SK-N-SH (cell line): ENCODE measurements at regions not wholly inside any gene's neighbourhood (a gene's known extent, or its start where the extent isn't known, plus 50 kb on each side); places are given as distances from the start of the nearest gene placed in this dataset.

Experiments
- CTCF ChIA-PET: fragments of 300-600, 350-600 bp; formaldehyde crosslinking; extraction: SDS; loops from one replicate; lab custom pipeline; 2021; lab: Yijun Ruan, JAX
- POLR2A ChIA-PET: fragments of 350-600 bp; sonication (Branson Sonifier 250); formaldehyde crosslinking; extraction: SDS; loops from one replicate; lab custom pipeline; 2020; ENCODE audit warnings: antibody characterized with exemption, inconsistent platforms; lab: Yijun Ruan, JAX
- DNase-seq: peaks from one replicate; pipeline ENCODE4 v3.0.0; 2012
- H2AFZ ChIP-seq: fragments of 200-600 bp; sonication (generic); 2 replicates; pipeline ENCODE4 v1.8.1; 2016; ENCODE audit warnings: antibody characterized with exemption, mild to moderate bottlenecking, low read depth
- H3F3A ChIP-seq: fragments of 200-600 bp; sonication (generic); replicated peaks from 2 replicates; pipeline ENCODE3; 2016; ENCODE audit warnings: antibody characterized with exemption, mild to moderate bottlenecking; ENCODE audit not compliant: insufficient read depth
- H3K27ac ChIP-seq, 2 experiments: fragments of 200-500 bp in 1 of 2; fragments of 200-600 bp in 1 of 2; sonication (Bioruptor generic) in 1 of 2; sonication (generic), shearing (Covaris generic) in 1 of 2; 2 replicates each; pipeline versions ENCODE4 v1.5.1 to v1.6.1; 2014 to 2016; ENCODE audit warnings: low read depth in 2 of 2, inconsistent platforms in 1 of 2, low read length in 1 of 2, mild to moderate bottlenecking in 1 of 2, mixed read lengths in 1 of 2
- H3K27me3 ChIP-seq: fragments of 200-600 bp; sonication (generic), shearing (Covaris generic); 2 replicates; pipeline ENCODE4 v1.6.1; 2016; ENCODE audit warnings: mixed run types; ENCODE audit not compliant: insufficient read depth
- H3K36me3 ChIP-seq, 2 experiments: fragments of 200-500 bp in 1 of 2; fragments of 200-600 bp in 1 of 2; sonication (Bioruptor generic) in 1 of 2; sonication (generic) in 1 of 2; replicated peaks in 1 of 2; 2 replicates each; pipeline versions ENCODE3 to v1.5.1; 2014 to 2016; ENCODE audit warnings: low read length in 1 of 2, mild to moderate bottlenecking in 1 of 2; ENCODE audit not compliant: insufficient read depth in 2 of 2, control insufficient read depth in 1 of 2
- H3K4me1 ChIP-seq, 2 experiments: fragments of 200-500 bp in 1 of 2; fragments of 200-600 bp in 1 of 2; sonication (Bioruptor generic) in 1 of 2; sonication (generic), shearing (Covaris generic) in 1 of 2; 2 replicates each; pipeline versions ENCODE4 v1.5.1 to v1.6.1; 2014 to 2016; ENCODE audit warnings: low read depth in 1 of 2, low read length in 1 of 2, mixed run types in 1 of 2; ENCODE audit not compliant: insufficient read depth in 2 of 2, control insufficient read depth in 1 of 2
- H3K4me2 ChIP-seq: fragments of 200-600 bp; sonication (generic), shearing (Covaris generic); 2 replicates; pipeline ENCODE4 v1.6.1; 2017; ENCODE audit warnings: mixed run types
- H3K4me3 ChIP-seq, 2 experiments: fragments of 200-500 bp in 1 of 2; fragments of 200-600 bp in 1 of 2; sonication (Bioruptor generic) in 1 of 2; sonication (generic), shearing (Covaris generic) in 1 of 2; 2 replicates each; pipeline versions ENCODE4 v1.5.1 to v1.8.1; 2014 to 2016; ENCODE audit warnings: low read depth in 2 of 2, inconsistent platforms in 1 of 2, low read length in 1 of 2, mild to moderate bottlenecking in 1 of 2, mixed read lengths in 1 of 2, moderate library complexity in 1 of 2
- H3K79me2 ChIP-seq: fragments of 200-600 bp; sonication (generic); 2 replicates; pipeline ENCODE4 v1.8.1; 2017; ENCODE audit warnings: mild to moderate bottlenecking; ENCODE audit not compliant: insufficient read depth
- H3K9ac ChIP-seq: fragments of 200-600 bp; sonication (generic); 2 replicates; pipeline ENCODE4 v1.6.1; 2017; ENCODE audit warnings: mixed run types
- H3K9me2 ChIP-seq: fragments of 200-600 bp; sonication (generic); 2 replicates; pipeline ENCODE4 v1.6.1; 2017; ENCODE audit warnings: mixed run types
- H3K9me3 ChIP-seq: fragments of 200-600 bp; sonication (generic); 2 replicates; pipeline ENCODE4 v1.6.1; 2017; ENCODE audit warnings: mixed run types, mild to moderate bottlenecking, moderate library complexity
- H4K20me1 ChIP-seq: fragments of 200-600 bp; sonication (generic); 2 replicates; pipeline ENCODE4 v1.6.1; 2017; ENCODE audit warnings: mild to moderate bottlenecking, mixed run types; ENCODE audit not compliant: insufficient read depth
- CHD2 ChIP-seq: fragments of 150-350 bp; IDR thresholded peaks from 2 replicates; pipeline ENCODE4 v1.6.1; 2018; ENCODE audit warnings: low read length; ENCODE audit not compliant: partially characterized antibody
- ELF1 ChIP-seq: IDR thresholded peaks from 2 replicates; pipeline ENCODE4 v1.4.0; 2012
- EP300 ChIP-seq, 2 experiments: IDR thresholded peaks; 2 replicates each; pipeline versions ENCODE4 v1.4.0 to v1.6.1; 2012; ENCODE audit warnings: borderline replicate concordance in 1 of 2, low read depth in 1 of 2, low read length in 1 of 2
- EZH2phosphoT487 ChIP-seq: fragments of 200-600 bp; sonication (generic); IDR thresholded peaks from 2 replicates; pipeline ENCODE4 v1.6.1; 2017; ENCODE audit warnings: low read depth, mixed run types, mild to moderate bottlenecking, antibody characterized with exemption, moderate library complexity, borderline replicate concordance
- FOXJ3 ChIP-seq: sonication (generic); formaldehyde crosslinking; IDR thresholded peaks from 2 replicates; pipeline ENCODE4 v1.5.1; 2020; ENCODE audit warnings: mild to moderate bottlenecking, missing genetic modification reagents
- FOXM1 ChIP-seq: IDR thresholded peaks from 2 replicates; pipeline ENCODE4 v1.4.0; 2012; ENCODE audit warnings: low read depth, mild to moderate bottlenecking
- GABPA ChIP-seq: IDR thresholded peaks from 2 replicates; pipeline ENCODE4 v1.4.0; 2012; ENCODE audit warnings: low read depth, mild to moderate bottlenecking
- GATA2 ChIP-seq: sonication (generic); formaldehyde crosslinking; IDR thresholded peaks from 2 replicates; pipeline ENCODE4 v1.5.0; 2020; ENCODE audit warnings: mild to moderate bottlenecking, missing genetic modification reagents
- JUND ChIP-seq: IDR thresholded peaks from 2 replicates; pipeline ENCODE4 v1.4.0; 2012
- MXI1 ChIP-seq: IDR thresholded peaks from 2 replicates; pipeline ENCODE4 v1.6.1; 2012; ENCODE audit warnings: mild to moderate bottlenecking, low read depth, low read length, improper control_type of control experiment
- RCOR1 ChIP-seq: fragments of 150-350 bp; IDR thresholded peaks from 2 replicates; pipeline ENCODE4 v1.6.1; 2017; ENCODE audit warnings: antibody characterized with exemption, low read length
- RFX5 ChIP-seq: IDR thresholded peaks from 2 replicates; pipeline ENCODE4 v1.6.1; 2012; ENCODE audit warnings: mild to moderate bottlenecking, improper control_type of control experiment, low read length
- TCF12 ChIP-seq: IDR thresholded peaks from 2 replicates; pipeline ENCODE4 v1.4.0; 2012
- TEAD4 ChIP-seq: IDR thresholded peaks from 2 replicates; pipeline ENCODE4 v1.4.0; 2012; ENCODE audit warnings: mild to moderate bottlenecking, borderline replicate concordance; ENCODE audit not compliant: insufficient read depth
- WGBS: methylation state at CpG from one replicate; pipeline ENCODE4 v1.1.6; 2017; ENCODE audit warnings: low lambda C conversion rate; 5-methylcytosine and 5-hydroxymethylcytosine counted together
- TF ChIP-seq, protein P1 (sequence below): IDR thresholded peaks from 2 replicates; pipeline ENCODE4 v1.6.1; 2012; ENCODE audit warnings: mild to moderate bottlenecking, low read depth, low read length, moderate library complexity
- TF ChIP-seq, protein P2 (sequence below): IDR thresholded peaks from 2 replicates; pipeline ENCODE4 v1.4.0; 2012; ENCODE audit warnings: low read depth, borderline replicate concordance
- TF ChIP-seq, protein P3 (sequence below): IDR thresholded peaks from 2 replicates; pipeline ENCODE4 v1.4.0; 2012; ENCODE audit warnings: low read depth
- TF ChIP-seq, protein P4 (sequence below): fragments of 200-600 bp; sonication (generic); IDR thresholded peaks from 2 replicates; pipeline ENCODE4 v1.6.1; 2017; ENCODE audit warnings: antibody characterized with exemption, mild to moderate bottlenecking, moderate library complexity
- TF ChIP-seq, protein P5 (sequence below): IDR thresholded peaks from 2 replicates; pipeline ENCODE4 v1.4.0; 2012; ENCODE audit warnings: low read depth, borderline replicate concordance

DNA sequence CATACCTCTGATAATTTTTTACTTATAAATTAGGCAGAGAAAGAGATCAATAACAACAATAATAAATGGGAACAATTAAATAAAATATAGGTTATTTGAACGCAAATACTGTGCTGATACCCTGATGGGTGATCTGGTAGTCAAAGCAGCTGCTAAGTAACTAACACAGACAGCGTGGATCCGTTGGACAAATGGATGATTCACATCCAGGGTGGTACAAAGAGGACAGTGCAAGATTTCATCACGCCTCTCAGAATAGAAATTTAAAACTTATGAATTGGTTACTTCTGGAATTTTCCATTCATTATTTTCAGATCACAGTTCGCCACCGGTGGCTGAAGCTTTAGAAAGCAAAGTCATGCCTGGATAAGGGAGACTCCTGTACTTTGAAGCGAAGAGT is 1066.0 kb upstream of the ADGRL3 start:
- H3K9me2 ChIP-seq, result no peaks in the 10 kb centered on the region; the same call in 1 of the 2 replicates
- no peaks in the 10 kb centered on the region for H3K27me3 ChIP-seq
- H3F3A ChIP-seq, result no peaks in the 10 kb centered on the region
- H2AFZ ChIP-seq, result no peak overlapping the region
- no peaks in the 10 kb centered on the region for H3K36me3 ChIP-seq
- H3K4me3 ChIP-seq, result no peak overlapping the region
- POLR2A ChIA-PET, result no interaction called here
- no peaks in the 10 kb centered on the region for H3K4me1 ChIP-seq
- CTCF ChIA-PET, result no interaction called here
- no peak for DNase-seq
- H4K20me1 ChIP-seq, result no peaks in the 10 kb centered on the region
- H3K9me3 ChIP-seq, result peaks cover 5% of the 10 kb centered on the region; the same call in 1 of the 2 replicates
- no peaks in the 10 kb centered on the region for H3K79me2 ChIP-seq
- no peak overlapping the region for H3K9ac ChIP-seq
- TF ChIP-seq RFX5, result no peak
- TF ChIP-seq JUND, result no peak
- no peak for TF ChIP-seq GABPA
- TF ChIP-seq, protein P1, sequence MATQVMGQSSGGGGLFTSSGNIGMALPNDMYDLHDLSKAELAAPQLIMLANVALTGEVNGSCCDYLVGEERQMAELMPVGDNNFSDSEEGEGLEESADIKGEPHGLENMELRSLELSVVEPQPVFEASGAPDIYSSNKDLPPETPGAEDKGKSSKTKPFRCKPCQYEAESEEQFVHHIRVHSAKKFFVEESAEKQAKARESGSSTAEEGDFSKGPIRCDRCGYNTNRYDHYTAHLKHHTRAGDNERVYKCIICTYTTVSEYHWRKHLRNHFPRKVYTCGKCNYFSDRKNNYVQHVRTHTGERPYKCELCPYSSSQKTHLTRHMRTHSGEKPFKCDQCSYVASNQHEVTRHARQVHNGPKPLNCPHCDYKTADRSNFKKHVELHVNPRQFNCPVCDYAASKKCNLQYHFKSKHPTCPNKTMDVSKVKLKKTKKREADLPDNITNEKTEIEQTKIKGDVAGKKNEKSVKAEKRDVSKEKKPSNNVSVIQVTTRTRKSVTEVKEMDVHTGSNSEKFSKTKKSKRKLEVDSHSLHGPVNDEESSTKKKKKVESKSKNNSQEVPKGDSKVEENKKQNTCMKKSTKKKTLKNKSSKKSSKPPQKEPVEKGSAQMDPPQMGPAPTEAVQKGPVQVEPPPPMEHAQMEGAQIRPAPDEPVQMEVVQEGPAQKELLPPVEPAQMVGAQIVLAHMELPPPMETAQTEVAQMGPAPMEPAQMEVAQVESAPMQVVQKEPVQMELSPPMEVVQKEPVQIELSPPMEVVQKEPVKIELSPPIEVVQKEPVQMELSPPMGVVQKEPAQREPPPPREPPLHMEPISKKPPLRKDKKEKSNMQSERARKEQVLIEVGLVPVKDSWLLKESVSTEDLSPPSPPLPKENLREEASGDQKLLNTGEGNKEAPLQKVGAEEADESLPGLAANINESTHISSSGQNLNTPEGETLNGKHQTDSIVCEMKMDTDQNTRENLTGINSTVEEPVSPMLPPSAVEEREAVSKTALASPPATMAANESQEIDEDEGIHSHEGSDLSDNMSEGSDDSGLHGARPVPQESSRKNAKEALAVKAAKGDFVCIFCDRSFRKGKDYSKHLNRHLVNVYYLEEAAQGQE, result no peak
- TF ChIP-seq FOXM1, result no peak
- TF ChIP-seq MXI1, result no peak
- TF ChIP-seq, protein P2, sequence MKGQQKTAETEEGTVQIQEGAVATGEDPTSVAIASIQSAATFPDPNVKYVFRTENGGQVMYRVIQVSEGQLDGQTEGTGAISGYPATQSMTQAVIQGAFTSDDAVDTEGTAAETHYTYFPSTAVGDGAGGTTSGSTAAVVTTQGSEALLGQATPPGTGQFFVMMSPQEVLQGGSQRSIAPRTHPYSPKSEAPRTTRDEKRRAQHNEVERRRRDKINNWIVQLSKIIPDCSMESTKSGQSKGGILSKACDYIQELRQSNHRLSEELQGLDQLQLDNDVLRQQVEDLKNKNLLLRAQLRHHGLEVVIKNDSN, result no peak
- TF ChIP-seq CHD2, result no peak
- no peak for TF ChIP-seq RCOR1
- TF ChIP-seq EP300 (IDR thresholded peaks at IDR 0.05; ENCODE audit: borderline replicate concordance in 1 of 2, low read depth in 1 of 2, low read length in 1 of 2), result no peak
- TF ChIP-seq TEAD4, result no peak
- TF ChIP-seq, all 33 proteins: peak for 0
- H3K27ac ChIP-seq, result no peak overlapping the region
- 27% methylated on average over 7 of the region's 7 CpGs for WGBS
- H3K4me2 ChIP-seq, result no peak overlapping the region

DNA sequence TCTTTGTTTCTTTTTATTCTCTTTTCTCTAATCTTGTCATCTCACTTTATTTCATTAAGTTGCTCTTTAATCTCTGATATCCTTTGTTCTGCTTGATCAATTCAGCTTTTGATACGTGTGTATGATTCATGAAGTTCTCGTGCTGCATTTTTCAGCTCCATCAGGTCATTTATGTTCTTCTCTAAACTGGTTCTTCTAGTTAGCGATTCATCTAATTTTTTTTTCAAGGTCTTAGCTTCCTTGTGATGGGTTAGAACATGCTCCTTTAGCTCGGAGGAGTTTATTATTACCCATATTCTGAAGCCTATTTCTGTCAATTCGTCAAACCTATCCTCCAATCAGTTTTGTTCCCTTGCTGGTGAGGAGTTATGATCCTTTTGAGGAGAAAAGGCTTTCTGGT is 1045.0 kb upstream of the ADGRL3 start:
- Histone ChIP-seq H3K9me2 (no peaks in the 10 kb centered on the region), H4K20me1 (no peaks in the 10 kb centered on the region), H2AFZ (no peak overlapping the region), H3K79me2 (no peaks in the 10 kb centered on the region), H3K4me3 (no peak overlapping the region), H3F3A (no peaks in the 10 kb centered on the region), H3K4me1 (no peaks in the 10 kb centered on the region), H3K9ac (no peak overlapping the region), H3K27me3 (no peaks in the 10 kb centered on the region), H3K9me3 (no peaks in the 10 kb centered on the region), H3K4me2 (no peak overlapping the region), H3K36me3 (no peaks in the 10 kb centered on the region), H3K27ac (no peak overlapping the region)
- POLR2A ChIA-PET, result no interaction called here
- WGBS, result 14% methylated on average over 5 of the region's 5 CpGs
- CTCF ChIA-PET, result no interaction called here
- DNase-seq, result no peak
- TF ChIP-seq CHD2 (no peak), GATA2 (no peak), RFX5 (no peak), FOXJ3 (CRISPR knock-in tag) (no peak), TCF12 (no peak), TEAD4 (no peak), EZH2phosphoT487 (no peak), ELF1 (no peak)
- TF ChIP-seq, protein P3, sequence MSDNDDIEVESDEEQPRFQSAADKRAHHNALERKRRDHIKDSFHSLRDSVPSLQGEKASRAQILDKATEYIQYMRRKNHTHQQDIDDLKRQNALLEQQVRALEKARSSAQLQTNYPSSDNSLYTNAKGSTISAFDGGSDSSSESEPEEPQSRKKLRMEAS, result no peak
- TF ChIP-seq, protein P4, sequence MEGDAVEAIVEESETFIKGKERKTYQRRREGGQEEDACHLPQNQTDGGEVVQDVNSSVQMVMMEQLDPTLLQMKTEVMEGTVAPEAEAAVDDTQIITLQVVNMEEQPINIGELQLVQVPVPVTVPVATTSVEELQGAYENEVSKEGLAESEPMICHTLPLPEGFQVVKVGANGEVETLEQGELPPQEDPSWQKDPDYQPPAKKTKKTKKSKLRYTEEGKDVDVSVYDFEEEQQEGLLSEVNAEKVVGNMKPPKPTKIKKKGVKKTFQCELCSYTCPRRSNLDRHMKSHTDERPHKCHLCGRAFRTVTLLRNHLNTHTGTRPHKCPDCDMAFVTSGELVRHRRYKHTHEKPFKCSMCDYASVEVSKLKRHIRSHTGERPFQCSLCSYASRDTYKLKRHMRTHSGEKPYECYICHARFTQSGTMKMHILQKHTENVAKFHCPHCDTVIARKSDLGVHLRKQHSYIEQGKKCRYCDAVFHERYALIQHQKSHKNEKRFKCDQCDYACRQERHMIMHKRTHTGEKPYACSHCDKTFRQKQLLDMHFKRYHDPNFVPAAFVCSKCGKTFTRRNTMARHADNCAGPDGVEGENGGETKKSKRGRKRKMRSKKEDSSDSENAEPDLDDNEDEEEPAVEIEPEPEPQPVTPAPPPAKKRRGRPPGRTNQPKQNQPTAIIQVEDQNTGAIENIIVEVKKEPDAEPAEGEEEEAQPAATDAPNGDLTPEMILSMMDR, result no peak
- TF ChIP-seq, protein P5, sequence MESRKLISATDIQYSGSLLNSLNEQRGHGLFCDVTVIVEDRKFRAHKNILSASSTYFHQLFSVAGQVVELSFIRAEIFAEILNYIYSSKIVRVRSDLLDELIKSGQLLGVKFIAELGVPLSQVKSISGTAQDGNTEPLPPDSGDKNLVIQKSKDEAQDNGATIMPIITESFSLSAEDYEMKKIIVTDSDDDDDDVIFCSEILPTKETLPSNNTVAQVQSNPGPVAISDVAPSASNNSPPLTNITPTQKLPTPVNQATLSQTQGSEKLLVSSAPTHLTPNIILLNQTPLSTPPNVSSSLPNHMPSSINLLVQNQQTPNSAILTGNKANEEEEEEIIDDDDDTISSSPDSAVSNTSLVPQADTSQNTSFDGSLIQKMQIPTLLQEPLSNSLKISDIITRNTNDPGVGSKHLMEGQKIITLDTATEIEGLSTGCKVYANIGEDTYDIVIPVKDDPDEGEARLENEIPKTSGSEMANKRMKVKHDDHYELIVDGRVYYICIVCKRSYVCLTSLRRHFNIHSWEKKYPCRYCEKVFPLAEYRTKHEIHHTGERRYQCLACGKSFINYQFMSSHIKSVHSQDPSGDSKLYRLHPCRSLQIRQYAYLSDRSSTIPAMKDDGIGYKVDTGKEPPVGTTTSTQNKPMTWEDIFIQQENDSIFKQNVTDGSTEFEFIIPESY, result no peak
